ENCODE measurements at regions not wholly inside any gene's neighbourhood (a gene's known extent, or its start where the extent isn't known, plus 50 kb on each side); places are given as distances from the start of the nearest gene placed in this dataset.

DNA sequence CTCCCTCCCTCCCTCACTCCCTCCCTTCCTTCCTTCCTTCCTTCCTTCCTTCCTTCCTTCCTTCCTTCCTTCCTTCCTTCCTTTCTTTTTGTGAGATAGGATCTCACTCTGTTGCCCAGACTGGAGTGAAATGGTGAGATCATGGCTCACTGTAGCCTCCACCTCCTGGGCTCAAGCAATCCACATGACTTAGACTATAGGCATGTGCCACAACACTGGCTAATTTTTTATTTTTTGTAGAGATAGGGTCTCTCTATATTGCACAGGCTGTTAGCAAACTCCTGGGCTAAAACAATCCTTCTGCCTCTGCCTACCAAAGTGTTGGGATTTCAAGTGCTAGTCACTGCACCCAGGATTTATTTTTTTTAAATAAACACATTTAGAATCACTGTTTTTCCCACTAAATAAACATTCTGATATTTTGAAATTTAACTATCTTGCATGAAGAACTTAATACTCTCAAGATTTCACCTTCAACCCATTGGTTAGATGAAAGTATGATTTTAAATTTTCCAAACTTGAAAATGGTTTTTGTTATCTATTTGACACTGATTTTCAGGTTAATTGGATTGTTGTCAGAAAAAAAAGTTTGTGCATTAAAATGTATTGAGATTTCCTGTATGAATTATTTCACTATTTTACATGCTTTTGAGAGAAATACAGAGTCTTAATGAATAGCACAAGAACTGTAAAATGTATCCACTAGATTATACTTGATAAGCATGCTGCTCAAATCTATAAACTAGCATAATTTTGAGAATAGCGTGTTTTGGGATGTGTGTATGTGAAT is 745.1 kb downstream of the TSN start:
- no peak for TF ChIP-seq GATA1 (IDR thresholded peaks at IDR 0.05; ENCODE audit: low read depth, low read length)
- TF ChIP-seq POLR2A (IDR thresholded peaks at IDR 0.05; ENCODE audit: low read length) = no peak
- DNase-seq = no peak

- no peak for DNase-seq
- TF ChIP-seq GATA1 (IDR thresholded peaks at IDR 0.05; ENCODE audit: low read depth, low read length) = no peak
- no peak for TF ChIP-seq POLR2A (IDR thresholded peaks at IDR 0.05; ENCODE audit: low read length)
These were observed 751.2 kb downstream of the TSN start for GRCh38 chr2:122506620-122507019.

- TF ChIP-seq POLR2A (IDR thresholded peaks at IDR 0.05; ENCODE audit: low read length) = no peak
- TF ChIP-seq GATA1 (IDR thresholded peaks at IDR 0.05; ENCODE audit: low read depth, low read length) = no peak
These were observed 751.8 kb downstream of the TSN start for GRCh38 chr2:122507261-122507660.

GRCh38 chr2:122512091-122512490 is 756.6 kb downstream of the TSN start:
- no peak for DNase-seq

More at GRCh38 chr2:122507261-122507660, 751.8 kb downstream of the TSN start:
- DNase-seq = no peak

DNA sequence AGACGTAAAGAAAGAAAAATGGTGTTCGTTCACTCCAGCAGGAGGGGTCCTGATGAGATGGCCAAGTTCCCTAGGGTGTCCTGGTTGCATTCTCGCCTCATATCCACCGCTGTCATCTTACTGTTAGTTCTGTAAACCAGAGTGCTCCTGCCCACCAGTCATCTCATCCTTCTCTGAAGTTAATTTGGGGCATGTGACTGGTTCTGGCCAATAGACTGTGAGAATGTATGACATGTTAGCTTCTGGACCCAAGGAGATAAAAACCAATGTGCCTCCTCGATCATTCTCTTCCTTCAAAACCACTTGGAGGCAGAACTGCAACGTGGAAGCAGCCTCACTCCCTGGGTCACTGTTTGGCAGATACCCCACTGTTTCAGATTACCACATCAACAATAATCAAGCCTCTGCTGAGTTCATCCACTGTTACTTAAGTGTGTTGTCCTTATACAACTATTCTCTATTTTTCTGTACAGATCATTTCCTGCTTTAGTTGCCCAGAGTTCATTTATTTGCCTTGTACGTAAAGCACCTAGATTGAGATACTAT is 759.1 kb downstream of the TSN start:
- no peak for DNase-seq
- TF ChIP-seq POLR2A (IDR thresholded peaks at IDR 0.05; ENCODE audit: low read length) = no peak
- TF ChIP-seq GATA1 (IDR thresholded peaks at IDR 0.05; ENCODE audit: low read depth, low read length) = no peak

More at GRCh38 chr2:122512091-122512490, 756.6 kb downstream of the TSN start:
- TF ChIP-seq POLR2A (IDR thresholded peaks at IDR 0.05; ENCODE audit: low read length) = no peak
- TF ChIP-seq GATA1 (IDR thresholded peaks at IDR 0.05; ENCODE audit: low read depth, low read length) = no peak

DNA sequence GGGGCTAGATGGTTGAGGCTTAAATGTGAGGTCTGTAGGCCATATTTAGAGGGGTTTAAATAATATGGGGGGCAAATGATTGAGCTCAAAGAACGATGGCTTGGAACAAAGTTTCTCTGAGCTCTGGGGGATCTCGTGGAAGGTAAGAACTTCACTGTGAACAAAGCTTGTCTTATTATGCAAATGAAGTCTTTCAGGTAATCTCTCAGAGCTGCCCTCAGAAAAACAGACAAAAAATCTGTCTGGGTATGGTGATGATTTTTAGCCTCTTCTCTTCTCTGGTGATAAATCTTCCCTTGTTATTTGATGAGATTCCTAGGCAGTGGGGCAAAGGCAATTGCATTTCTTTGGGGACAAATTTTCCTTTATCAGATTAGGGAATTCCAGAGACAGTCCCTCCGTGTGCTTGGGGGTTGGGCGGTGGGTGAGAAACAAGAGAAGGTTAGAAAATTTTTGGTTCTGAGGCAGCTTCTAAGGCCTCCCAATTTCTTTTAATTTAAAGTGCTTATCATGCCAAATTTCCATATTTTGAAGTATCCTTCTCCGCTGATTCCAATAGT is 760.4 kb downstream of the TSN start:
- DNase-seq = no peak

DNA sequence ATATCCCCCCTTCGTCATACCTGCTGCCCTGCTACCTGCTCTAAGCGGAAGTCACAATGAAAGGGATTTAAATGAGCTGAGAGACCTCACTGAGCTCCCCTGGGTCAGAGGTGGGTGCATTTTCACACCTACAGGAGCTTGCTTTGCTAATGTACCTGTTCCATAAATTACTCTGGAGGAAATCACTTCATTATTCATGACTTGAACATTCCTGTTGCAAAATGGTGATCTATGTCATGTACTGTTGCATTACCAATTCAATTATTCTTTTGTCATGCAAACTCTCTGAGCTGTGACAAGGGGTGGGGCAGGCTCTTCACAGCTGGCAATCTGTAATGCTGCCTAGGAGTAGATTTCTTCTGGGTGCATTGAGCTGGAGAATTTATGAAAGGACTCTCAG is 761.3 kb downstream of the TSN start:
- TF ChIP-seq POLR2A (IDR thresholded peaks at IDR 0.05; ENCODE audit: low read length) (no peak), GATA1 (IDR thresholded peaks at IDR 0.05; ENCODE audit: low read depth, low read length) (no peak)
- no peak for DNase-seq

More for the DNA sequence above, 760.4 kb downstream of the TSN start:
- TF ChIP-seq POLR2A (IDR thresholded peaks at IDR 0.05; ENCODE audit: low read length) (no peak), GATA1 (IDR thresholded peaks at IDR 0.05; ENCODE audit: low read depth, low read length) (no peak)

- peak; percentile 14 to 33 for DNase-seq
- TF ChIP-seq POLR2A (IDR thresholded peaks at IDR 0.05; ENCODE audit: low read length) (no peak), GATA1 (IDR thresholded peaks at IDR 0.05; ENCODE audit: low read depth, low read length) (no peak)
These were observed 763.9 kb downstream of the TSN start for GRCh38 chr2:122519366-122519765.

DNA sequence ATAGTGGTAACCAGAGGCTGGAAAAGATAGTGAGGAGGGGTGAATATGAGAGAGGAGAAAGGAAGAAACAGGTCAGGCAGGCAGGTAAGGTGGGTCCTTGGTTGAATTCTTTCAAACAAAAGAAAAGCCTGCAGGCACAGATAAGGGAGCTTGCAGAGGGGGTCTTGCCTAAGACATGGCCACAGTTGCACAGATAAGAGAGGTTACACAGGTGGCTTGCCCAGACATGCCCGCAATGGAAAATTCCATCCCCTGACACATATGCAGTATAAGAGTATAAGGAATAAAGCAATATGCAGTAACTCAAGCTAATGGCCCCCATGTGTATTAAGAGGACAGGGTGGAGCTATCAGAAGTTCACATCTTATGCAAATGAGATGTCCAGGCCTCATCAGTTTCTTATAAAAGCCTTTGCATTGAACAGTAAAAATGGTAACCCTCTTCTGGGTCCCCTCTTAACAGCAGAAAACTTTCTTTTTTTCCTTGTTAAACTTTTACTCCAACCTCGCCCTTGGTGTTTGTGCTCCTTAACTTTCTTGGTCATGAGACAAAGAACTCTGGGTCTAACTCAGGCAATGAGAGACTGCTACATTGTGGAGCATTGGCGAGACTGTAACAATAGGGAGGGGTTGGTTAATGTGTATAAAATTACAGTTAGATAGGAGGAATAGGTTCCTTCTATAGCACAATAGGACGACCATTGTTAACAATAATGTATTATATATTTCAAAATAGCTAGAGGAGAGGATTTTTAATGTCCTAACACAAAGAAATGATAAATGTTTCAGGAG is 764.6 kb downstream of the TSN start:
- DNase-seq = peak; percentile 4 to 23
- no peak for TF ChIP-seq POLR2A (IDR thresholded peaks at IDR 0.05; ENCODE audit: low read length)
- TF ChIP-seq GATA1 (IDR thresholded peaks at IDR 0.05; ENCODE audit: low read depth, low read length) = no peak

DNA sequence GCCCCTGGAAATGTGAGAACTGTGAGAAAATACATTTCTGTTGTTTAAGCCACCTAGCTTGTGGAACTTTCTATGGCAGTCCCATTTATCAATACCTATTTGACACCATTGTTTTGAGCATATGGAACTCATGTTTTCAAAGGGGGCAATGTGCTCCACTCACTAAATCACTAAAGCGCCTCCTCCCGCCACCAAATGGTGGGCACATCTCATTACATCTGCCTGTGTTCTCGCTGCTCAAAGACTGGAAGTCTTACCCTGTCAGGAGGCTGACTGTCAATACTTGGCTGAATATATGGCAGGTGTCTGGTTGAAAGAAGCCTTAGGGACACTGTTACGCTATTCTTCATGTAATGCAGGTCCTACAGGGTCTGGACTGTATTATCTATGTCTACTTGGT is 767.7 kb downstream of the TSN start:
- TF ChIP-seq POLR2A (IDR thresholded peaks at IDR 0.05; ENCODE audit: low read length) (no peak), GATA1 (IDR thresholded peaks at IDR 0.05; ENCODE audit: low read depth, low read length) (no peak)

DNA sequence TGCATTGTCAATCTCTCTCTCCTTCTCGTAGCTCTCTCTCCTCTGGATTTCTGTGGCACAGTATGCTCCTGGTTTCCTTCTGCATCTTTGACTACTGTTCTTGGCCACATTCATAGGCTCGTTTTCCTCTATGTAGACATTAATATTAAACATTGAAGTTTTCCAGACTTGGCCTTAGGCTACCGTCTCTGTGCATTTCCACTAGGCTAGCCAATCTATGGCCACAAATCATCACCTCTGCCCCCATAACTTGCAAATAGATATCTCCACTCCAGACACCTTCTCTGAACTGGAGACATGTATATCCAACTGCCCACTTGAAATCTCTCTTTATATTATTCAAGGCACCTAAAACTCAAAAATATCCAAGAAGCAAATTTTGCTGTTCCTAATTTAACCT is 768.5 kb downstream of the TSN start:
- no peak for DNase-seq
- TF ChIP-seq GATA1 (IDR thresholded peaks at IDR 0.05; ENCODE audit: low read depth, low read length) = no peak
- no peak for TF ChIP-seq POLR2A (IDR thresholded peaks at IDR 0.05; ENCODE audit: low read length)

More for the DNA sequence above, 767.7 kb downstream of the TSN start:
- no peak for DNase-seq

GRCh38 chr2:122525336-122525735 is 769.9 kb downstream of the TSN start:
- no peak for DNase-seq

GRCh38 chr2:122528061-122528460 is 772.6 kb downstream of the TSN start:
- DNase-seq = no peak
- no peak for TF ChIP-seq GATA1 (IDR thresholded peaks at IDR 0.05; ENCODE audit: low read depth, low read length)
- no peak for TF ChIP-seq POLR2A (IDR thresholded peaks at IDR 0.05; ENCODE audit: low read length)

More at GRCh38 chr2:122525336-122525735, 769.9 kb downstream of the TSN start:
- TF ChIP-seq POLR2A (IDR thresholded peaks at IDR 0.05; ENCODE audit: low read length) (no peak), GATA1 (IDR thresholded peaks at IDR 0.05; ENCODE audit: low read depth, low read length) (no peak)
